Smooth muscle cell of the brain vasculature (primary cell): ENCODE measurements at regions not wholly inside any gene's neighbourhood (a gene's known extent, or its start where the extent isn't known, plus 50 kb on each side); places are given as distances from the start of the nearest gene placed in this dataset.

Experiments used
- DNase-seq: peaks from one replicate; pipeline ENCODE4 v3.0.0-alpha.2; 2012; ENCODE audit warnings: low read depth, low spot score

DNA sequence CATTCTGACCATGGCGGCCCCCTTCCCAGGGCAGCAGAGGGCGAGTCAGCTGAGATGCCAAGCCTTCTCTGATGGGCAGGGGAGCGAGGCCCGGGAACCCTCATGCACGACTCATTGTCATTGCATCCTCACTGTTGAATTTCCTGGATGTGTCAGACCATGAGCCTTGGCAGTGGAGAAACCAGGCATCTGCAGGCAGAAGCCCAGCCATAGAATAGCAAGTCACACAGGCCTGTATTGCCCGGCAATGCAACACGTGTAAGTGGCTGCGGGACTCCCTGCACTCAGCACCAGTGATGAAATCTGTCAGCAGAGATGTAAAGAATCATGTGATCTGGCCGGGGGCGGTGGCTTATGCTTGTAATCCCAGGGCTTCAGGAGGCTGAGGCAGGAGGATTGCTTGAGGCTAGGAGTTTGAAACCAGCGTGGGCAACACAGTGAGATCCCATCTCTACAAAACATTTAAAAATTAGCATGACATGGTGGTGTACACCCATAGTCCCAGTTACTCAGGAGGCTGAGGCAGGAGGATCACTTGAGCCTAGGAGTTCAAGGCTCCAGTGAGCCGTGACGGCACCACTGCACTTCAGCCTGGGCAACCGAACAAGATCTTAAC is 199.7 kb downstream of the KATNAL1 start:
- DNase-seq, result no peak

DNA sequence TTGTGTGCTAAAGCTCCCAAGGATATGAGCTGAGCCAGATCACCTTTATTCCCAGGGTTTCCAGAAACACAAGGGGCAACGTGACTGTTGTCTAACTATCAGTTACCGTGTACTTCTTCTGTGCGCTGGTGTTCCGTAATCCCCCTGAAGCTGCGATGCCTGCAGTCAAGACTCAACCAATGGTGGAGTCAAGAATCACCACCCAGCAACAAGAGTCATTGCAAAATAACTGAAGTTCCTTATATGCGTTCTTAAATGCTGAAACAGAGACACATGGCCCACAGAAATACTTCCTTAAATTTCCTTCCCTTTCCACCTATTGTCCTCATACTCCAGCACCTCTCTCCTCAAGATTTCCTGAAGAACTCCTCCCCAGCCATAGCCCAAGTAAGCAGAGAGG is 200.2 kb downstream of the KATNAL1 start:
- DNase-seq, result no peak

DNA sequence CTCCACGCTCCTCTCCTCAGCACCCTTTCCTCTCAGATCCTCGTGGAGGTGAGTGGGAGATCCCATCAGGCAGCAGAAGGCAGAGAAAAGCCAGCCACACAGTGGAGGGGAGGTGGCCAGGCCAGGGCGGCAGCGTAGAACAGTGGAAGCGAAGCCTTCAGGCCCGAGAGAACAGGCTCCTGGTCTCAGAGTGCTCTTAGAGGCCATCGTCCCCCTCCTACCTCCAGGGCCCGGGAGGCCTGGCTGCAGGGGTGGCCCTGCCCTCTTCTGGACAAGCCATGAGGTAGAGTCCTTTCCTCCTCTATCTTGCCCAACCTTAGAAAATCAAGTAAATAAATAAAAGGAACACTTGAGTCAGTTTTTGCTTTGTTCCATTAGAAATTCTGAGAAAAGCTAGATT is 202.0 kb downstream of the KATNAL1 start:
- no peak for DNase-seq

DNA sequence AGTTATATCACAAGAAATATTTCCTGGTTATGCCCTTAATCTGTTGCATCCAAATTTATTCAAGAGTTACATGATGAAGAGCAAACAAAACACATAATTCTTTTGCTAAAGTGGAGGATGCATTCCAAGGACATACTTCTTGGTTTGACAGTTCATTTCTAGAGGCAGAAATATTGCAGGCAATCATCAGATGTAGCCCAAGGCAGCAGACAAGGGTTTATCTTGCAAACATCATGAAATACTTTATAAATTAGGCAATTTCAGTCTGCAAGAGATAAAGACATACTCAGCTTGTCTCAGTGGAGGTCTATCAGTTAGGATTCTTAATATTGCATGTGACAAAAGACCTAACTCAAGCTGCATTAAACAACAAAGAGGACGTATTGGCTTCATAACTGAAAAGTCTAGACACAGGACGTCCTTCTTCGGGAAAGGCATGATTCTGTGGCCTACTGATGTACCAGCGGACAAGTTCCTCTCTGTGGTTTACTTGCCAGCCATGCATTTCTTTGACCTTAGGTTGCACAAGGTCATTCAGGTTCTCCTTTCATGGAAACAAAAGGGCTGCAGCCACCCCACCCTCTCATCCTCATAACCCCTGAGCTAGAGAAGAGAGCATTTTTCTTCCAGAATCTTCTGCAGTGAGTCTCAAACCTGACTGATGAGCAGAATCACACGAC is 204.1 kb downstream of the KATNAL1 start:
- no peak for DNase-seq

DNA sequence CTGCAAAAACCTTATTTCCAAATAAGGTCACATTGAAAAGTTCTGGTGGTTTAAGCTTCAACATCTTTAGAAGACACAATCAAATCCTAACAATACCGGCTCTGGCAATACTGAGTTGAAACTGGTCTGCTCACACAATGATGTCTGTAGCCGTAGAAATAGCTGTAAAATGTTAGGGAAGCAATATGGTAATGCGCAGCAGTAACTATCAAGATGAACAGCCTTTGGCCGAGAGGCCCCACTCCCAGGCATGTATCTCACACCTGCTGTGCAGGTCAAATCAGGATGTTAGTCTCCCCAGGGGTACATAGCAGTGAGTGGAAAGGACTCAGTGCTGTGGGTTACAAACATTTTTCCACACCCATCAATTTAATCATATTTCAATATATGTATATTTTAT is 207.1 kb downstream of the KATNAL1 start:
- no peak for DNase-seq

DNA sequence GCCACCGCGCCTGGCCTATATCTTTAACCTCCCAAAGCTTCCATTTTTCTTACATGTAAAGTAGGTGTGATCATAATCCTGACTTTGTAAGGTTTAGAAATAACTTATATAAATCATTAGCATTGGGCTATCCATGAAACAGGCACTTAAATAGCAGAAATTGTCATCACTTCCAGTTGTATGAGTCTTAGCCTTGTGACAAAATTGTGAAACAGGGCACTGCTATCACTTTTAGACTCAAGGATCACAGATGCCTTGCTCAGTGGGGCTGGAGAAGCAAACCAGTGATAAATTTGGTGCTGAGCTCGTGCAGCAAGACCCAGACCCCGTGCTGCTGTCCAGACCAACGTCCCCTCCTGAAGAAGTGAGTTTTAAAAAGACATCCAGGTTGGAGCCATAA is 209.7 kb downstream of the KATNAL1 start:
- no peak for DNase-seq

DNA sequence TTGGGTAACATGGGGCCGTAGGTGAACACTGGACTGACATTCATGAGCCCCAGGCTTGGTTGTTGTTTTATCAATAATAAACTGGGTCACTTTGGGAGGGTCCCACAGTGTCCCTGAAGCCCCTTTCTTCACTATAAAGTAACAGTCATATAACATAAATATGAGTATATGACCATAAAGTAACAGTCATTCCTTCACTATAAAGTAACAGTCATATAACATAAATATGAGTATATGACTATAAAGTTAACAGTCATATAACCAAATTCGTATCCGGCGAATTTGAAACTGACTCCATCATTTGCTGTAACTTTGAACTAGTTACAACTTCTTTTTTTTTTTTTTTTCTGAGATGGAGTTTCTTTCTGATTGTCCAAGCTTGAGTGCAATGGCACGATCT is 210.3 kb downstream of the KATNAL1 start:
- no peak for DNase-seq

DNA sequence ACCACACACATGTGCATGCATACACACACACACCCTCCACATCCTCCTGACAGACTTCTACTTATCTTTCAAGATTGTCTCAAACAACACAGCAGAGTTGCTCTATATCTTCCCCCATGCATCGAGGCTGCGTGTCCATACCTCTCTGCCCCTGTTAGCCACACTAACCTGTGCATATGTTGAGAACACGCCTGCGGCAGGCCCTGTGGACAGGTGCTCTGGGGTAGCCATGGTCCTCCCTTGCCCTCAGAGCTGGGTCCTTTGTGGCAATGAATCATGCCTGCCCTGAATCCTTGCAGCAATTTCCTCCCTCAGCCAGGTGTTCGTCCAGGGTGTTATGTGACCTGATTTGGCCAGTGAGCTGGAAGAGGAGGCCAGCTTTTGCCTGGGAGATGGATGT is 213.3 kb downstream of the KATNAL1 start:
- DNase-seq, result no peak

DNA sequence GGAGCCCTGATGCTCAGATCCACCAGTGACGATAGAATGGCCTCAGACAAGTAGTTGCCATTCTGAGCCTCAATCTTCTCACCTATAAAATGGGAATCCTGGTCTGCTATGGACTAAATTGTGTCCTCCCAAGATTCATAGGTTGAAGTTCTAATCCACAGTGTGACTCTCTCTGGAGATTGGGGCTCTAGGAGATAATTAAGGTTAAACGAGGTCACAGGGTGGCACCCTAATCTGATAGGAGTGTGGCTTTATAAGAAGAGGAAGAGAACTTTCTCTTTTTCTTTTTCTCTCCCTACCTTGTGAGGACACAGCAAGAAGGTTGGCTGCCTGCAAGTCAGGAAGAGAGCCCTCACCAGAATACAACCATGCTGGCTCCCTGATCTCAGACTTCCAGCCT is 214.1 kb downstream of the KATNAL1 start:
- no peak for DNase-seq

DNA sequence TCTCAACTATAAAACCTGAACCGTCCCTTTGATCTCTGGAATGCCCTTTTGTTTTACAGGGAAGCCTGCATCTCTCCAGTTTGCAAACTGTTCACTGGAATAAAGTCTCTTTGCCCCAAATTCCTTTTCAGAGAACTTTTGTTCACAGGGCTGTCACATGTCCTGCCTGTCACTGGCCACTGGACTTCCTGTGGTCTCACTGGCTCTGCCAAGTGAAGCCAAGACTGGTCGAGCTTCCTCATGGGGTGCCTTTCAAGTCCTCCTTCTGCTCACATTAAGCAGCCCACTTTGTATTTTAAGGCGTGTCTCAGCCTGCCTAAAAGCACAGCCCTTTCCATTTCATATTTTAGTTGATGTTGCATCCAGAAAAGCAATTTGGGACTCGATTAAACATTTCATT is 215.7 kb downstream of the KATNAL1 start:
- no peak for DNase-seq

DNA sequence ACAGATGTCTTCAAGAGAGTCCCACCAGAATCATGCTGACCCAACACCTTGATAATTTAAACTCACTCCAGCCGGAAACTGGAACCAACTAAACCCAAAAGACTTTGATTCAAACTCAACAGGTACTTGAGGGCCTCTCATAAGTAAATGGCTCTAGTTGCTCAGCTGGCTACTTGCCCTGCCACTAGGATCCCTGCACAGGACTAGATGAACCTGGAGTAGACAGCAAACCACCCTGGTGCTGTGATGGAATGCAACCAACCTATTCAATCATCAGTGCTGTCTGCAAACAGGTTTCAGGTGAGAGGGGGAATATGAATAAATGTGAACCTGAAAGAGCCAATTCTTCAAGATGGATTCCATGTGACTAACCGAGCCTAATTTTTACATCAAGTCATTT is 216.3 kb downstream of the KATNAL1 start:
- DNase-seq, result no peak

DNA sequence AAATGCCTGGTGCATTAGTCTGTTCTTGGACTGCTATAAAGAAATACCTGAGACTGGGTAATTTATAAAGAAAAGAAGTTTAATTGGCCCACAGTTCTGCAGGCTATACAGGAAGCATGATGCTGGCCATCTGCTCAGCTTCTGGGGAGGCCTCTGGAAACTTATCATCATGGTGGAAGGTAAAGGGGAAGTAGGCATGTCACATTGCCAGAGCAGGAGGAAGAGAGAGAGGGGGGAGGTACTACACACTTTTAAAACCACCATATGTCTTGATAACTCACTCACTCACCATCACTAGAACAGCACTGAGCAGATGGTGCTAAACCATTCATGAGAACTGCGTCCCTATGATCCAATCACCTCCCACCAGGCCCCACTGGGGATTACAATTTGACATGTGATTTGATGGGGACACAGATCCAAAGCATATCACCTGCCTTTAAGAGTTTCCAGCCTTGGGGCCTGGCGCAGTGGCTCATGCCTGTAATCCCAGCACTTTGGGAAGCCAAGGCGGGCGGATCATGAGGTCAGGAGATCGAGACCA is 219.0 kb downstream of the KATNAL1 start:
- no peak for DNase-seq

DNA sequence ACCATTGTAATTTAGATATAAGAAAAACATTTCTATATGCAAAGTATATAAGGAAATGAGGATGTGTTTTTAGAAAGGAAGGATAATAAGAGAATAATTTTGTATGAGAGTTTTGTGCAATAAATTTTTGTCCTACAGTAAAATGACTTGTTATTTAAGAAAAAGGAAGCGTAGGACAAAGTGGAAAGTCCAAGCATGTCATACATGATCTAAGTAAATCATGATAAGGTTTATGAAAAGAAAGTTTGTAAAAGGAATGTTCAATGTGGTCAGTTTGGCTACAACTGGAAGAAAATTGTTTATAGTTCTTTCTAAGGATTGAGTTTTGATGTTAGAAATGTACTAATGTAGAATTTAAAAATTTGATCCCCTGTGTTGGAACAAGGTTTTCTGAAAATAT is 222.3 kb downstream of the KATNAL1 start:
- no peak for DNase-seq

DNA sequence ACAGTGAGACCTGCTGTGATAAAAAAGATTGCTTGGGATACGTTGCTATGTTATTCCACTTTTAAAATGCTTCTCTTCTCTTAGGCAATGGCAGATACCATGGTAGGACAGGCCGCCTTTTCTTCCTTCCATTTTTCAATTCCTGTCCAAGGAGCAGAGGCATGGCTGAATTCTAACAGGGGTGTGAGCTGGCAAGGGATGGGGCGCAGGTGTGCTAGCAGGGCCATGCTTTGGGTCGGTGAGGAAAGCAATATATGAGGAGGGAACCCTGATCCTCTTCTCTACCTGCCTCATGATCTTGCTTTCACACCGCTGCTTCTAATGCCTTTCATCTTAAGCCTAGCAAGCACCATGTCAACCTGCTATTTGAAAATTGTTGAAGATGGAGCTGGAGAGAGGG is 225.0 kb downstream of the KATNAL1 start:
- no peak for DNase-seq

DNA sequence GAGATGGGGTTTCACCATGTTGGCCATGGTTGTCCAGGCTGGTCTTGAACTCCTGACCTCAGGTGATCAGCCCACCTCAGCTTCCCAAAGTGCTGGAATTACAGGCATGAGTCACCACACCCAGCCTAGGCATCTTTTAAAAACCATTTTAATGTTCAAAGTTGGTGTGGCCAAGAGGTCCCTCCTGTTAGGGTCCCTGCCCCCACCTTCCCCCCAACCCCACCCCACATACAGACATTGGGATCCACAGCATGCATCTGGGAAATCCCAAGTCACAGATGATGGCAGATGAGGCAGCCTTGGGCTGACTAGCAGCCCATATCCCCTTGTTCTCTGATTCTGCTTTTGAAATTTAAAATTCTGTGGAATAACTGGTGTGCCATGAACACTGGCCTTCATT is 226.0 kb downstream of the KATNAL1 start:
- no peak for DNase-seq

DNA sequence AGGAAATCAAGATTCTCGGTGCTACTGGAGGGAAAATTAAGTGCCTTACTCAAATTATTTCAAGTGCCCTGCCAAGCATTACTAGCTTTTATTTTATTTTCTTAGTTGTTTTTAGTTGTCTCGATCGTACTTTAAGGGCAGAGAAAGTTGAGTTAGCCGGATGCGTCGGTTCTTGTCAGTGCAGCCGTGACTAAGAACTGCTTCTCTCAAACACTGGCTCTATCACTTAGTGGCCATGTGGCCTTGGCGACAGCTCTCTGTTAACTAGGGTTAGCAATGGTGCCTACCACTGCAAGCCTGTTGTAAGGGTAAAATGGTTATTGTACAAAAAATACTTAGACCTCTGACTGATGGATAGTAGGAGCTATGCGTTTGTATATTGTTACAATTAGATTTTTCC is 227.8 kb downstream of the KATNAL1 start:
- DNase-seq, result no peak

DNA sequence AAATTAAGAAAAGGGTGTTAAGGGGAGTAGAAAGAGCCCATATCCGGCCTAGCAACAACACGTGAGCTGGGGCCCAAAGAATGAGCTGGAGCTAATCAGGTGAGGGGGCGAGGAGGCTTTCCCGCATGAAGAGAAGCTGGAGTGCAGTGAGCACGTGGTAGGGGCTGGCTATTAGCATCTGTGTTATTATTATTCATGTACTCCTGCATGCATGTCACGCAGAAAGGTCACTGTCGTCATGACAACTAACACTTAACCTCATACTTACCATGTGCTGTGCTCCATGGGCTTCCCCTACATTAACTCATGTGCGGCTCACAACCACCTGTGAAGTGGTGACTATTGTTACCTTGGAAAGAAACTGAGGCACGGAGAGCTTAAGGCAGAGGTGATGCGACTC is 227.6 kb upstream of the UBL3 start:
- DNase-seq, result no peak

DNA sequence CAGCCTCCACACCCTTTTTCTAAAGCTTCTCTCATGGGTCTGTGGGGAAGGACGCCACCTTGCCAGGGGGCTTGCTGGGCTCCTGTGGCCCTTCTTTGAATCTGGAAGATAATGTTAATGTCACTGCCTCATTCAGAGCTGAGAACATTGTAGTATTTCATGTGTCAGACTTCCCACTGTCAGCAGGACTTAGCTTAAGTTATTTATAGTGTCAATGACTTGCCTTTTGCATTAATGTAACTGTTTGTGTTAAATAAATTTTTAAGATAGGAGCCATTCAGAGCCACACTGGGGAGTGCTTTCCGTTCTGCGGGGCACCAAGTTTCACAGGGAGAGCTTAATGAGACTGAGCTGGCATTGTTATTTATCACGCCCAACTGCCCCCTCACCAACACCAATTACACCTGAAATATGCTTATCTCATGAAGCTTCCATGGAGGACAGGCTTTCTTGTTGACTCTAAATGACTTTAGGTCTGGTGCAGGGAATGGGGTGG is 226.9 kb upstream of the UBL3 start:
- no peak for DNase-seq

DNA sequence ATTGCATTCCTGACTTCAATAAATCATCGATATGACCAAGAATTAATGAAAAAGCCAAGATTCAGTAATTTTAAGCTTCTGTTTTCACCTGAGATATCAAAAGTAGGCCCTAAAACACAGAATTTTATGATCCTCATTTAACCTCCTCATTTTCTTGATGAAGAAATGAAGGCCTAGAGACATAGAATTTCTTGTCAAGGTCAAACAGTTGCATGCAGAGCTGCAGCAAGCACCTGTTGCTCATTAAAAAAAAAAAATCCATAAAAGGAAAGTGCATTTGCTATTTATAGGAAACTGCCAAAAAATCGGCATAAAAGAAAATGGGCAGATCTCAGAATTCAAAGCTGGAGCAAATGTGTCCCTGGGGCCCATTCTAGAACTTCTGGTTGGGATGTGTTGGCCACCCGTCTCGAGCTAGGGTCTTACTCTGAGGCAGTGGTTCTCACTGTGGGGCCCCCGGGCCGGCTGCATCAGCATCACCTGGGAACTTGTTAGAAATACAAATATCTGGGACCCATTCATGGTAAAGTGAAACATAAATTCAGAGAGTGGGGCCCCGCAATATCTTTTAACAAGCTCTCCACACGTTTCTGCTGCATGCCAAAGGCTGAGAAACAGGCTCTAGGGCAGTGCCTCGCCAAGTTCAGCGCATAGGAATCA is 224.7 kb upstream of the UBL3 start:
- no peak for DNase-seq

DNA sequence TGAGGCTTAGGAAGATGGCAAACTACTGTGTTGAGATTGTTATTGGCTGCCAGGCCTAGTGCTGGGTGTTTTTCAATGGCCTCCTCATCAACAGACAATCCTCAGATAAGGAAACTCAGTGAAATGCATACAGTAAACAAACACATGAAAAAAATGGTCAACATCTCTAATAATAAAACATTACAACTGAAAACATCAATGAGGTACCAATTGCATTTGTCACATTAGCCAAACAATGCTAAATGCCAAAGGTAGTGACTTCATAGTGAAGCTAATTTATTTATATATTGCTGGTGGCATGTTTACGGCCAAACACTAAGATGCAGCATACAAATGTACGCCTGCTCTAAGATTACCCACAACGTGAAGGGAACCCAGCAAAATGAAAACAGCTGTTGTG is 224.0 kb upstream of the UBL3 start:
- no peak for DNase-seq

DNA sequence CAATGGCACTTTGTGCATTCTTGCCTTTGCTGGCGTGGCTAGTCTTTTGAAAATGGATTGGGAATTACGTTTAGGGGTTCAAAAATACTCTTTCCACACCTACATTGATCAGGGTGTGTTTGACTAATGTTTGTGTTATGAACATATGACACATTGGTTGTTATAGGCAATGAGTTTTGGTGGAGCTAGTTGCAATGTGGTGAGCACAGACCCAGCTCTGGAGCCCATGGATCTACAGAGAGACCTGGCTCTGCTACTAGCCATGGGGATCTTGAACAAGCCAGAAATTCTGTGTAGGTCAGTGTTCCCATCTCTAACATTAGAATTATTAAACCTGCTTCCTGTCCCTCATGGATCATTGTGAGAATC is 222.4 kb upstream of the UBL3 start:
- DNase-seq, result no peak

DNA sequence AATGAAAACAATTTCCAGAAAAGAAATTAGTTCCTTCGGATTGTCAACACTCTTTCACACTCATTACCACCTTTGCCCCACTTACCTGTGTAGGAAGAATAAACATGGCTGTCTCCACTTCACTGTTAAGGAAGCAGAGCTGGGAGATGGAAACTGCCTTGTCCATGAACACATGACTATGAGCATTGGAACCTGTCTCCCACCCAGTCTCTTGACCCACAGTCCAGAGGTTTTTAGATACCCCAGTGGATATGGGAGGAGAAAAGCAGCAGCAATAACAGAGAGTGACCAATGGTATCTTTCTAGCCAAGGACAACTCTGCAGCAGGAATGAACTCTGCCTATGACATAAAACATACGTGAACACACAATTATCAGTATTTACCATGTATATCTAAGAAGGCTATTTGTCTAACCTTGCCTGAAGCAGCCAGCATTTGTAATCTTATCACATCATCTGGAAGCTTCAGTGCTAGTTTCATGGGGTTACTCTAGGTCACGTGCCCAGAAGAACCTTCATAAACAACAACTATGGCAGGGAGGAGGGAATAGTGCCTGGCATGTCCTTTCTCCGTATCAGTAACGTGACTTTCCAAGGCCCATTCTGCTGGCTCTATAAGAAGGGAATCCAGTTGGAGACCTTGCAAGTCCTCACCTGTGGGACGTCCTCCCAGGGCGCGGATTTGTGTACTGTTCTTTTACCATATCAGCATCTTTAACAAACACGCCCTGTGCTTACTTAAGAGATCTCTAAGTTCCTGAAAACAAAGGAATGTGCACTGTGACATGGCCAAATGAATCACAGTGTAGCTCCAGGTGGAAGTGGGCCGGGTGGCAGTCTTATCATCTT is 221.8 kb upstream of the UBL3 start:
- no peak for DNase-seq
